Gastroesophageal sphincter (tissue), 4 donors: ENCODE measurements at regions not wholly inside any gene's neighbourhood (a gene's known extent, or its start where the extent isn't known, plus 50 kb on each side); places are given as distances from the start of the nearest gene placed in this dataset.

Experiments
- ATAC-seq: fragments of 150-250 bp; one replicate; pipeline ENCODE4 v1.9.1; 2016; ENCODE audit warnings: mild to moderate bottlenecking, moderate library complexity
- H3K27ac ChIP-seq, 4 donors: fragments of 200-600 bp; sonication (generic) in 3 of 4; 1 replicate in 3 of 4; 2 replicates in 1 of 4; pipeline ENCODE4 v1.5.1; 2016 to 2019
- H3K27me3 ChIP-seq: fragments of 200-600 bp; sonication (generic); one replicate; pipeline ENCODE4 v1.5.1; 2019
- H3K36me3 ChIP-seq, 2 donors: fragments of 200-600 bp; sonication (generic); one replicate each; pipeline ENCODE4 v1.5.1; 2019; ENCODE audit warnings: control low read depth in 1 of 2
- H3K4me1 ChIP-seq, 3 donors: fragments of 200-600 bp; sonication (generic); 1 replicate in 2 of 3; 2 replicates in 1 of 3; pipeline ENCODE4 v1.5.1; 2016 to 2019; ENCODE audit warnings: control low read depth in 2 of 3
- H3K4me3 ChIP-seq, 2 donors: fragments of 200-600 bp; sonication (generic); one replicate each; pipeline ENCODE4 v1.5.1; 2019; ENCODE audit warnings: mild to moderate bottlenecking in 1 of 2, moderate library complexity in 1 of 2
- H3K9me3 ChIP-seq, 3 donors: fragments of 200-600 bp; sonication (generic); one replicate each; pipeline ENCODE4 v1.5.1; 2017 to 2019; ENCODE audit warnings: control low read depth in 2 of 3
- CTCF ChIP-seq, 4 experiments: fragments of 200-600 bp in 2 of 4; fragments of 450-650 bp in 2 of 4; sonication (generic) in 1 of 4; IDR thresholded peaks; one replicate each; pipeline ENCODE4 v1.5.1; 2017 to 2019; ENCODE audit warnings: antibody characterized with exemption in 4 of 4, mild to moderate bottlenecking in 2 of 4, moderate library complexity in 2 of 4
- EP300 ChIP-seq: sonication (generic); formaldehyde crosslinking; IDR thresholded peaks from one replicate; pipeline ENCODE4 v1.6.1; 2017; ENCODE audit warnings: antibody characterized with exemption, mild to moderate bottlenecking
- POLR2A ChIP-seq, 2 donors: fragments of 450-650 bp; IDR thresholded peaks; one replicate each; pipeline ENCODE4 v1.6.1; 2017; ENCODE audit warnings: antibody characterized with exemption in 2 of 2, mild to moderate bottlenecking in 2 of 2, moderate library complexity in 1 of 2
- POLR2AphosphoS5 ChIP-seq: sonication (generic); formaldehyde crosslinking; IDR thresholded peaks from one replicate; pipeline ENCODE4 v1.6.1; 2017; ENCODE audit warnings: antibody characterized with exemption
- WGBS, 2 donors: methylation state at CpG; one replicate each; pipeline ENCODE4 v1.1.5; 2018; ENCODE audit warnings: low coverage in 1 of 2; 5-methylcytosine and 5-hydroxymethylcytosine counted together

- Histone ChIP-seq H3K9me3 (peaks cover 0 to 11% (median 0%) of the 10 kb centered on the region in 3 donors), H3K36me3 (no peaks in the 10 kb centered on the region), H3K27ac (no peak overlapping the region), H3K27me3 (no peaks in the 10 kb centered on the region), H3K4me1 (no peaks in the 10 kb centered on the region), H3K4me3 (no peak overlapping the region)
- no peak for TF ChIP-seq POLR2A (IDR thresholded peaks at IDR 0.05)
- no peak for TF ChIP-seq POLR2AphosphoS5
- no peak for TF ChIP-seq CTCF (IDR thresholded peaks at IDR 0.05)
- TF ChIP-seq EP300 = no peak
- 74 to 97% methylated on average over 3 of the region's 3 CpGs for WGBS, 2 donors
- no peak for ATAC-seq
Measured at GRCh38 chr12:14307004-14307403, 58.5 kb upstream of the ATF7IP start.

GRCh38 chr12:14308516-14308915 is 57.0 kb upstream of the ATF7IP start:
- Histone ChIP-seq H3K4me1 (no peaks in the 10 kb centered on the region), H3K27me3 (no peaks in the 10 kb centered on the region), H3K36me3 (no peaks in the 10 kb centered on the region), H3K4me3 (no peak overlapping the region), H3K27ac (no peak overlapping the region), H3K9me3 (peaks cover 0 to 11% (median 0%) of the 10 kb centered on the region in 3 donors)
- no peak for TF ChIP-seq CTCF (IDR thresholded peaks at IDR 0.05)
- no peak for TF ChIP-seq POLR2A (IDR thresholded peaks at IDR 0.05)
- TF ChIP-seq POLR2AphosphoS5 = no peak
- TF ChIP-seq EP300 = no peak
- no peak for ATAC-seq
- 96 to 100% methylated on average over 4 of the region's 4 CpGs for WGBS, 2 donors

DNA sequence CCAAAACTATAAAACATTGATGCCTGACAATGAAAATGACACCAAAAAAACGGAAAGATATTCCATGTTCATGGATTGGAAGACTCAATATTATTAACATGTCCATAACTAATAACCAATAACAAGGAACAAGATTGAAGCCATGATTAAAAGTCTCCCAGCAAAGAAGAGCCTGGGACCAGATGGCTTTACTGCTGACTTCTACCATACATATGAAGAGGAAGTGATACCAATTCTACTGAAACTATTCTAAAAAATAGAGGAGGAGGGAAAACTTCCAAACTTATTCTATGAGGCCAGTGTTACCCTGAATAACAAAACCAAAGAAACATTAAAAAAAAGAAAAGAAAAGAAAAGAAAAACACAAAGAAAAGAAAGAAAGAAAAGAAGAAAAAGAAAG is 54.6 kb upstream of the ATF7IP start:
- no peaks in the 10 kb centered on the region for H3K27me3 ChIP-seq

DNA sequence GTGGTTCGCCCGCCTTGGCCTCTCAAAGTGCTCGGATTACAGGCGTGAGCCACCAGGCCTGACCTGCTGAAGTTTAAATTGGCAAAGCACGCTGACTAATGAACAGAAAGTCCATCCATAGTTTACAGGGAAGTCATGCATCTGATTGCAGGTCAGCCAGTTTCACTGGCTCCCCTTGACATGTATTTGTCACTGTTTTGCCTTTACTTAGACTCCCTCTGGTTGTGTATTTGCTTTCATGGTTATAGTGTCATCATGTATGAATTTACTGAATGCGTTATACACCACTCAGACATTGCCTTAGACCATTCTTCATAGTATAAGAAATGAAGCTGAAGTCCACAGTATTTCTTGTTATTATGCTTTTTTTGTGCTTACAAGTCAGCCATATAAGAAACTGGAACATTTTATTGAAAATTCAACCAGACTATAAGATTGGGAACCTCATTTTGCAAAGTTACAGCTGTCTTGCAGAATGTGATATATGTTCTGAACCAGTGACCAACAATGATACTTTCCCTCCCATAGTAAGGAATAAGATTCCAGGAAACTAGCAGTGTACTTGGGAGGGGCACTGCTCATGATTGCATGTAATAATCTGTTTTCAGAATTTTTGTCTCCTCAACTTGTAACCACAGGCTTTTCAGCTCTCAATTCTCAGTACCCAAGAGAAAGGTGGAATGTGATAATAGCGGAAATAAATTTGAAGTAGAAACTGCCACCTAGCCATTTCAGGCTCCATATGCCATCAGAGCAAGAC is 51.9 kb upstream of the ATF7IP start:
- H3K27me3 ChIP-seq = no peaks in the 10 kb centered on the region
- H3K4me1 ChIP-seq = no peaks in the 10 kb centered on the region
- H3K27ac ChIP-seq = no peak overlapping the region
- H3K4me3 ChIP-seq = no peak overlapping the region
- H3K36me3 ChIP-seq = no peaks in the 10 kb centered on the region
- ATAC-seq = no peak
- peaks cover 0 to 11% (median 0%) of the 10 kb centered on the region in 3 donors for H3K9me3 ChIP-seq
- 94 to 100% methylated on average over 2 to 7 of the region's 7 CpGs for WGBS, 2 donors
- no peak for TF ChIP-seq CTCF (IDR thresholded peaks at IDR 0.05)
- TF ChIP-seq EP300 = no peak
- TF ChIP-seq POLR2A (IDR thresholded peaks at IDR 0.05) = no peak
- TF ChIP-seq POLR2AphosphoS5 = no peak

More for the DNA sequence above, 54.6 kb upstream of the ATF7IP start:
- Histone ChIP-seq H3K27ac (no peak overlapping the region), H3K36me3 (no peaks in the 10 kb centered on the region), H3K4me1 (no peaks in the 10 kb centered on the region), H3K4me3 (no peak overlapping the region), H3K9me3 (peaks cover 0 to 11% (median 0%) of the 10 kb centered on the region in 3 donors)
- no peak for ATAC-seq
- TF ChIP-seq POLR2AphosphoS5 (no peak), EP300 (no peak), CTCF (IDR thresholded peaks at IDR 0.05) (no peak), POLR2A (IDR thresholded peaks at IDR 0.05) (no peak)
- 93 to 100% methylated on average over 1 of the region's 1 CpG for WGBS, 2 donors

DNA sequence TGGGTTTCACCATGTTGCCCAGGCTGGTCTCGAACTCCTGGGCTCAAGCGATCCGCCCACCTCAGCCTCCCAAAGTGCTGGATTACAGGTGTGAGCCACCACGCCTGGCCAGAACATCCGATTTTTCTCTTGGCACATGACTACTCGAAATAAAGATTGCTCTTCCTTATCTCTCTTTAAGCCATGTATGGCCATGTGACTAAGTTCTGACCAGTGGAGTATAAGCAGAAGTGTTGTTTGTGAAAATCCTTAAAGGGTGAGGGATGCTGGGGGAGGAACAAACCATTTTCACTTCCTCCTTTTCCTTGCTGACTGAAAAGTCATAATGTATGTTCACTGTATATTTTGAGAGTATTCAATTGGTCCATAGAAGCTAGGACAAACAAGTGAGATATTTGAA is 50.7 kb upstream of the ATF7IP start:
- no peak for ATAC-seq
- TF ChIP-seq POLR2A (IDR thresholded peaks at IDR 0.05) (no peak), POLR2AphosphoS5 (no peak), EP300 (no peak), CTCF (IDR thresholded peaks at IDR 0.05) (no peak)
- H3K9me3 ChIP-seq = peaks cover 0 to 11% (median 0%) of the 10 kb centered on the region in 3 donors
- no peaks in the 10 kb centered on the region for H3K36me3 ChIP-seq
- H3K4me1 ChIP-seq = no peaks in the 10 kb centered on the region
- WGBS, 2 donors = 100% methylated on average over 6 of the region's 6 CpGs; no CpG with 5 or more reads in 1 of the 2 donors
- H3K27me3 ChIP-seq = no peaks in the 10 kb centered on the region
- H3K27ac ChIP-seq = no peak overlapping the region
- H3K4me3 ChIP-seq = no peak overlapping the region
